HG02588 (cell line): ENCODE measurements at regions not wholly inside any gene's neighbourhood (a gene's known extent, or its start where the extent isn't known, plus 50 kb on each side); places are given as distances from the start of the nearest gene placed in this dataset.

Experiments used
- ATAC-seq: cut with Tn5 transposase; IDR thresholded peaks from one replicate; pipeline ENCODE4 v1.9.1; 2021; ENCODE audit warnings: mild to moderate bottlenecking, moderate library complexity; ENCODE audit not compliant: unreplicated experiment

- ATAC-seq: no peak
Measured at GRCh38 chr13:63161219-63161618, 1745.6 kb upstream of the PCDH20 start.

DNA sequence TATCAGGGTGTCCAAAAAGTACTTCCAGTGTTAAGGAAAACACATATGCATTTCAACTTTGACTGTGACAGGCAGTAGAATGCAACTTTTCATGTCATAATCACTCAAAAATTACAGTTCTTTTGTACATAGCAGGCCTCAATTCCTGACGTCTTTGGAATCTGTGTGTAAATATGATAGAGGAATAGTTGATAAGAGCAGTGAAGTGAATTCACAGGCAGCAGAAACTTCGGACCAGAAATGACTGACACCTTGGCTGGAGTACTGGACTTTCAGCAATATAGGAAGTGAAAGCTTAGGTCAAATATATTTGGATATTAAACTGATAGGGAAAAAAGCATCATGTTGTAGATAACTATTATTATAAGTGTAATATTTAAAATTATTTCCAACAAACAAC, 1741.2 kb upstream of the PCDH20 start:
- ATAC-seq: no peak

- ATAC-seq: no peak
Measured at GRCh38 chr13:63149375-63149774, 1733.7 kb upstream of the PCDH20 start.

- ATAC-seq: no peak
Measured at GRCh38 chr13:63139277-63139676, 1723.6 kb upstream of the PCDH20 start.

DNA sequence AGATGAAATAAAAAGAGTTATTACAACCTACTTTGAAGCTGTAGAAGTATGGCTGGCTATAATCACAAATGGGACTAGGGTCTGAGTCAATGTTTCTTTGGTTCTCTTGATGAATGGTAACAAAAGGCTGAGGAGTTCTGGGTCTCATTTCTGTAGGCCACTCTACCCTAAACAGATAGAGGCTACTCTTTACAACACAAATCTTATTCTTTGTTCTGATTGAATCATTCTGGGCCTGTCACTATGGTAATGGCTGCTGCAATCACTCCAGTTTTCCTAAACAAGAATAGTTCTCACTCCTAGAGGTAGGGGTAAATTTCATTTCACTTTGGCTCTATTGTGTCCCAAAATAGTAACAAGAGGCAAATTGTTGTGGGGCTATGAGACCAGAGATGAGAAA, 1714.3 kb upstream of the PCDH20 start:
- no peak for ATAC-seq

GRCh38 chr13:63128716-63129115, 1713.1 kb upstream of the PCDH20 start:
- ATAC-seq: no peak

DNA sequence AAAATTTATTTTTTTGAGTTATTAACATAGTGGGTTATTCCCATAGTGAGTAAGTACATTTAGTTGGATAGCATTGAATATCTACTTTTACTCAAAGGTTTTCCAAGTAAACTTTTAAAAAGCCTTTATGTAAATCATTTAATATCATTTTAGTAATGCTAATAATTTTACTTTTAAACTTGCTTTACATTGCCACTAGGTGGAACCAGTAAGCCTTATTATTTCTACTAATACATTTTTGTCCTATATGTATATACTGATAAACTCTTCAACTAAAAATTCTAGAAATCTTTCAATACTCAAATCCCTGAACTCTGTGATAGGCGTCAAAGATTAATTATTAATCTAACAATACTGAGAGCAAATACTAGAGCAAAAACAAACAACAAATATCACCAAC, 1709.2 kb upstream of the PCDH20 start:
- ATAC-seq: no peak

DNA sequence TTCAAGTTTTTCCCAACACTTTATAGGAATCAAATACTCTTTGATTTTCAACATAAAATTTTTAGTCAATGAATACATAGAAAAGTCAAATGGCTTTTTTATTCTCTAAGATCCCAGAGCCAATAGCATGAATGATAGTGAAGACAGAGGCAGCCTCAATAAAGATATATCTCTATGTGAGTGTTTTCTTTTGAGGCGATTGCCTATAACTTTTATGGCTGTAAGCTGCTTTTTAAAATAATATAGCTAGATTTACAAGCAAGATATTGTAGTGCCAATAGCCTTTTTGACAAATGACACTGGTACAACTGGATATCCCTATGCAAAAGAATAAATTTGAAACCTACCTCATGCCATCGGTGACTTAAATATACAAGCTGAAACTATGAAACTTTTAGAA, 1705.2 kb upstream of the PCDH20 start:
- ATAC-seq: no peak

- ATAC-seq: no peak
Measured at GRCh38 chr13:63117710-63118109, 1702.1 kb upstream of the PCDH20 start.

- no peak for ATAC-seq
Measured at GRCh38 chr13:63112799-63113395, 1697.2 kb upstream of the PCDH20 start.

- ATAC-seq: no peak
Measured at GRCh38 chr13:63110466-63110865, 1694.8 kb upstream of the PCDH20 start.

DNA sequence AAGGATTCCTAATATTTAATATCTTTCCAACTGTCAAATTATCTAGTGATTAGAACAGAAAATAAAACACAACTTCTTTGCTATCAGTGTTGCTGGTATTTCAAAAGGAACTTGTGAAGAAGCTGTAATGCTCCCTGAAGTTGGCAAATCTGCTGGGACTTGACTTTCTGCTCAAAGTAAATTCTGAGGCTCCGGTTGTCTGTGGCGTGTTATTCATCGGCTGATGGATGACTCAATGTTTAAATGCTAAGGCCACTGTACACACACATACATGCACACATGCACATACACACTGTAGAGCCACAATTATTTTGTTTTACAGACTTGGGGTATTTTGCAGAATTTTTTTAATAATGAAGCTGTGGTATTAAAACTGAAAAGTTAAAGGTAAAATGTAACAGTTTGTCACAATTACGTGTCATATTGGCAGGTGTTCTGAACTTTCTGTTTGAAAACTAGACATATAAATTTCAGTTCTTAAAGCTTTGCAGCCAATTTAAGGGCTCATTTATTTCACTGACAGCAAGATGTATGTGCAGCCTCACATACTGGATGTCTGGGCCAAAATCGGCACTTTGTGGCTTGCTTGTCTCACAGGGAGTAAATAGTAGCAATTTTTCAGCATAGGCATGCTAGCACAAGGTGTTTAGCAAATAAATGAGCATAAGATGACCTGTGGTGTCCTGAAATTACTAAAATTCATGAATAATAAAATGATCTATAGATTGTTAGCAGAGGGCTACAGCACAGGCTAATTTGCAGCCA, 1691.7 kb upstream of the PCDH20 start:
- no peak for ATAC-seq

DNA sequence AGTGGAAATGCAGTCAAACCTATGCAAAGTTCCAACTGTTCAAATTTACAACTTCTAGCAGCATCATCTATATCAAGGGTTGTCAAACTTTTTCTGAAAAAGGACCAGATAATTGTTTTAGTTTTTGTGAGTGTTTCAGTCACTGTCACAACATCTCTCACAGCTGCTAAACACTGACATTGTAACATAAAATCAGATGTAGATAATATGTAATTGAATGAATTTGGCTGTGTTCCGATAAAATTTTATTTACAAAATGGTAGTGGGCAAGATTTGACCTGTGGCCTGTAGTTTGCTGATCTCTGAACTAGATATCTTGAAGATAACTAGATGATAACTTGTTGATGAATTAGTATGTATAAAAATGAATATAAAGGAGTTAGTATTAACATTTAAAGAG, 1679.1 kb upstream of the PCDH20 start:
- ATAC-seq: no peak

DNA sequence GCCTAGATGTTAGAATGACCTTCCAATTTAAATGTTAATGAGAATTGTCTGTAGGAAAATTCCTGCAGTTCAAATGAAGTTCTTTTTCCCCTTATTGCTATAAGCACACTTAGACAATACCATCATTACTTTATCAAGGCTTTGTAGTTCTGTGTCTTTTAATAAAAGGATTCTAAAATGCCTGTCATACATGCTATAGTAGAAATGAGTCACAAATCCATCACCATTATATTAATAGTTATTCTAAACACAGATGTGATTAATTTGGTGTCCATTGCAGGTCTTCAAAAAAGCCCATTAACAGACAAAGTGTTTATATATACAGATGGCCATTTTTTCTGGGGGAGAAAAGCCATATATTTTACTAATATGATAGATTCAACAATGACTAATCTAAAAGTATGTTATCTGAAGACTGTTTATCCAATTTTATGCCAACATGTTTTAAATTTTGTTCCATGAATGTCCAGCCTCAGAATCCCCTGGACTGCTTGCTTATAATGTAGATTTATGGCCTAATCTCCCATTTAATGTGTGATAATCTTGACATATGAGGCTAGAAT, 1678.3 kb upstream of the PCDH20 start:
- ATAC-seq: no peak

DNA sequence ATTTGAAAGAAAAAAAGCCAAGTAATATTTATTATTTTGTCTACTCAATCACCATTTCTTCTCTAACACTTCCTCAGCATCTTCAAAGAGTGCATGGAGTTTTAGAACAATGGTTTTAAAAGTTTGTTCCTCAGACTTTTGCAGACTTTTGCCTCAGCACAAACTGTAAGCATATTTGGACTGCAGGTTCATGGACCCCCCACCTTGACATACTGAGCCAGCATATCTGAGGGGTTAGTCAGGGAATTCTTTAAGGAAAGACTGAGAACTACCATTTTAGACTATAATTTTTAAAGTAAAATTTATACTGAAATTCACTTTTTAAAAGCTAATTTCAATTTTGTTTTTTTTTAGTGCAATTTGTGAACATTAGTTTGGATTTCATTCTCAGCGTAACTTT, 1676.8 kb upstream of the PCDH20 start:
- no peak for ATAC-seq

DNA sequence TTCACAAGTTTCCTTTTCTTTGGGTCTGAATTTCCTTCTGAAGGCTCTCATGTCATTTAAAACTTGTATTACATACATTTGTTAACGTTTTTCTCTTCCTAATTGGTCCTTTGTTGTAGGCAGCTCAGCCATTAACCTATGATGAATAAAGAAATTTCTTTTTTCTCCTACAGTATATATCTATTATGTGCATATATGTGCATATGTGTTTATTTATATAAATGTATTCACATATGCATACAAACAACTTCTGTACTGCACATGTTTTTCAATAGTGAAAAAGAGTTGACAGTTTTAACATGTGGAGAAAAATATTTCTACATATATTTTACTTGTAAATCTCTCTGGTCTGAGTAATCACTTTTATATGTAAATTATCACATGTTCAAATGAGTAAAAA, 1674.9 kb upstream of the PCDH20 start:
- no peak for ATAC-seq

GRCh38 chr13:63088226-63088625, 1672.6 kb upstream of the PCDH20 start:
- no peak for ATAC-seq

- no peak for ATAC-seq
Measured at GRCh38 chr13:63086286-63086685, 1670.6 kb upstream of the PCDH20 start.

- no peak for ATAC-seq
Measured at GRCh38 chr13:63085851-63086250, 1670.2 kb upstream of the PCDH20 start.

- ATAC-seq: no peak
Measured at GRCh38 chr13:63081400-63082014, 1665.9 kb upstream of the PCDH20 start.

DNA sequence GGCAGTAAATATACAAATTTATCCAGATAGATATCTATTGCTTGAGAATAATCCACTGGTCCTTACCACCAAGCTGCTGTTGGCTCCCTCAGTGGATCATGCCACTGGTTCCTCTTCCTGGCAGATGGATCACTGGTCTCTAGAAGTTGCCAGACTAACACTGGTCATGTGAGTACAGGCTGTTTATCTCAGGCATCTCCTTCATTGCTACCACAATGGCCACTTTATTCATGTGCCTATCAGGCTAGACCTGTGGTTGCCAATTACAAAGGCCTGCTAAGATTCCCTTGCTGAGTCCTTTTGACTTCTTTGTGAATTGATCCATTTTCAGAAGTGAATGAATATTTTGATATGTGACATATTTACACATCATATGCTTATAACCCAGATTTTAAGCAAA, 1659.5 kb upstream of the PCDH20 start:
- no peak for ATAC-seq

- ATAC-seq: no peak
Measured at GRCh38 chr13:63050287-63050686, 1634.6 kb upstream of the PCDH20 start.
